GM23338 (cell line): ENCODE measurements at regions not wholly inside any gene's neighbourhood (a gene's known extent, or its start where the extent isn't known, plus 50 kb on each side); places are given as distances from the start of the nearest gene placed in this dataset.

Experiments used
- ATAC-seq: fragments of 200-7000 bp; cut with Tn5 transposase; 3 replicates; pipeline ENCODE4 v1.9.1; 2020
- DNase-seq: peaks from one replicate; pipeline ENCODE4 v3.0.0-alpha.2; 2015; ENCODE audit warnings: low spot score
- H2AFZ ChIP-seq: fragments of 200-600 bp; sonication (generic); 2 replicates; pipeline ENCODE4 v1.8.0; 2016; ENCODE audit warnings: antibody characterized with exemption, mild to moderate bottlenecking, moderate library complexity
- H3F3A ChIP-seq: fragments of 200-600 bp; sonication (generic); replicated peaks from 2 replicates; pipeline ENCODE4 v1.8.0; 2017; ENCODE audit warnings: antibody characterized with exemption, mixed run types, low read depth
- H3K27ac ChIP-seq: fragments of 200-600 bp; sonication (generic); 2 replicates; pipeline ENCODE4 v1.6.1; 2016; ENCODE audit warnings: low read depth
- H3K27me3 ChIP-seq: fragments of 200-600 bp; sonication (generic); 2 replicates; pipeline ENCODE4 v1.8.0; 2016; ENCODE audit warnings: mild to moderate bottlenecking, mixed run types, moderate library complexity; ENCODE audit not compliant: insufficient read depth
- H3K36me3 ChIP-seq: fragments of 200-600 bp; sonication (generic); 2 replicates; pipeline ENCODE4 v1.8.0; 2016; ENCODE audit warnings: mild to moderate bottlenecking; ENCODE audit not compliant: insufficient read depth
- H3K4me1 ChIP-seq: fragments of 200-600 bp; sonication (generic); 2 replicates; pipeline ENCODE4 v1.8.0; 2016; ENCODE audit warnings: mild to moderate bottlenecking, moderate library complexity; ENCODE audit not compliant: insufficient read depth
- H3K4me2 ChIP-seq: fragments of 200-600 bp; sonication (generic); 2 replicates; pipeline ENCODE4 v1.7.1; 2017; ENCODE audit warnings: mixed run types
- H3K4me3 ChIP-seq: fragments of 200-600 bp; sonication (generic); 2 replicates; pipeline ENCODE4 v1.6.1; 2016; ENCODE audit warnings: mixed run types
- H3K79me2 ChIP-seq: fragments of 200-600 bp; sonication (generic); replicated peaks from 2 replicates; pipeline ENCODE4 v1.8.0; 2017; ENCODE audit warnings: mild to moderate bottlenecking; ENCODE audit not compliant: insufficient read depth
- H3K9me2 ChIP-seq: fragments of 200-600 bp; sonication (generic); 2 replicates; pipeline ENCODE4 v1.8.0; 2017; ENCODE audit not compliant: insufficient read depth
- H4K20me1 ChIP-seq: fragments of 200-600 bp; sonication (generic); replicated peaks from 2 replicates; pipeline ENCODE4 v1.8.0; 2017; ENCODE audit warnings: mild to moderate bottlenecking; ENCODE audit not compliant: insufficient read depth
- H3K27ac Mint-ChIP-seq: 2 replicates; pipeline ENCODE4 v1.8.0; 2020; ENCODE audit warnings: inconsistent platforms, mild to moderate bottlenecking, moderate library complexity, mixed read lengths
- H3K27me3 Mint-ChIP-seq: 3 replicates; pipeline ENCODE4 v1.8.0; 2022; ENCODE audit warnings: low read depth, mild to moderate bottlenecking, moderate library complexity, mixed read lengths, inconsistent platforms; ENCODE audit not compliant: insufficient read depth, poor library complexity
- H3K36me3 Mint-ChIP-seq: 3 replicates; pipeline ENCODE4 v1.8.0; 2021; ENCODE audit warnings: low read depth, mild to moderate bottlenecking, inconsistent platforms, moderate library complexity, mixed read lengths
- H3K4me1 Mint-ChIP-seq: 3 replicates; pipeline ENCODE4 v1.8.0; 2020; ENCODE audit warnings: mild to moderate bottlenecking, inconsistent platforms, mixed read lengths
- H3K4me3 Mint-ChIP-seq: 3 replicates; pipeline ENCODE4 v1.8.0; 2021; ENCODE audit warnings: moderate library complexity, mild to moderate bottlenecking, inconsistent platforms, mixed read lengths
- H3K9me3 Mint-ChIP-seq: 3 replicates; pipeline ENCODE4 v1.8.0; 2020; ENCODE audit warnings: moderate library complexity, mild to moderate bottlenecking, inconsistent platforms, mixed read lengths
- CREB1 ChIP-seq: fragments of 250-450 bp; sonication (Bioruptor Pico); IDR thresholded peaks from 2 replicates; pipeline ENCODE4 v1.5.0; 2020; ENCODE audit warnings: low read depth, mild to moderate bottlenecking, moderate library complexity
- EZH2 ChIP-seq: fragments of 200-600 bp; sonication (generic); IDR thresholded peaks from one replicate; pipeline ENCODE4 v1.8.0; 2017; ENCODE audit warnings: antibody characterized with exemption, mild to moderate bottlenecking, low read depth; ENCODE audit not compliant: unreplicated experiment
- JUNB ChIP-seq: IDR thresholded peaks from one replicate; pipeline ENCODE4 v1.6.1; 2016; ENCODE audit warnings: antibody characterized with exemption; ENCODE audit not compliant: unreplicated experiment
- POLR2AphosphoS5 ChIP-seq: IDR thresholded peaks from 2 replicates; pipeline ENCODE4 v1.6.1; 2016; ENCODE audit warnings: antibody characterized with exemption, low read depth
- STAT1 ChIP-seq: IDR thresholded peaks from one replicate; pipeline ENCODE4 v1.6.1; 2016; ENCODE audit warnings: antibody characterized with exemption; ENCODE audit not compliant: unreplicated experiment
- TF ChIP-seq, protein P1 (sequence below): IDR thresholded peaks from one replicate; pipeline ENCODE4 v1.6.1; 2018; ENCODE audit warnings: antibody characterized with exemption; ENCODE audit not compliant: unreplicated experiment
- TF ChIP-seq, protein P2 (sequence below): fragments of 250-450 bp; sonication (Bioruptor Pico); IDR thresholded peaks from 2 replicates; pipeline ENCODE4 v1.5.0; 2020; ENCODE audit warnings: mild to moderate bottlenecking, moderate library complexity

DNA sequence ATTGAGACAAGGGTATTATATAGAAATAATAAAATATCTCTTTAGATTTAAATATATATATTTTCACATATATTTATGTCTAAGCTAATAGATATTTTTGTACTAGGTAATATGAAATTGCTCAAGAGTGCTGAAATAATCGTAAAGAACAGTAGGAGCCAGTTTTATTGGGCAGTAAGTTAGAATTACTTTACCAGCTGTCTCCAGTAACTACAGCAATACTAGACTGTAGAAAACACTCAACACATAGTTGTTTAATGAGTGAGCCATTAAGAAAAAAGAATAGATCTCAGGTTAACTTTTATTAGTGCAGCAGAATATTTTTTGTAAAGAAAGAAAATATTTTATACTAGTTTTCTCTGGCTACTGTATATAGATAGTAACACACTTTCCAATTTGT, 715.2 kb downstream of the TRIML1 start:
- peaks cover 33% of the 10 kb centered on the region for H3K9me3 Mint-ChIP-seq
- Histone ChIP-seq H3K79me2 (no peaks in the 10 kb centered on the region), H3F3A (no peaks in the 10 kb centered on the region), H3K4me1 (no peaks in the 10 kb centered on the region), H3K27me3 (no peaks in the 10 kb centered on the region), H3K27ac (no peak overlapping the region), H3K9me2 (no peaks in the 10 kb centered on the region), H3K4me3 (no peak overlapping the region), H3K4me2 (no peak overlapping the region), H2AFZ (no peak overlapping the region), H3K36me3 (peaks cover 6% of the 10 kb centered on the region), H4K20me1 (no peaks in the 10 kb centered on the region)
- H3K27me3 Mint-ChIP-seq = peaks cover 3% of the 10 kb centered on the region
- H3K27ac Mint-ChIP-seq = no peak overlapping the region
- no peaks in the 10 kb centered on the region for H3K4me1 Mint-ChIP-seq
- TF ChIP-seq, protein P1, sequence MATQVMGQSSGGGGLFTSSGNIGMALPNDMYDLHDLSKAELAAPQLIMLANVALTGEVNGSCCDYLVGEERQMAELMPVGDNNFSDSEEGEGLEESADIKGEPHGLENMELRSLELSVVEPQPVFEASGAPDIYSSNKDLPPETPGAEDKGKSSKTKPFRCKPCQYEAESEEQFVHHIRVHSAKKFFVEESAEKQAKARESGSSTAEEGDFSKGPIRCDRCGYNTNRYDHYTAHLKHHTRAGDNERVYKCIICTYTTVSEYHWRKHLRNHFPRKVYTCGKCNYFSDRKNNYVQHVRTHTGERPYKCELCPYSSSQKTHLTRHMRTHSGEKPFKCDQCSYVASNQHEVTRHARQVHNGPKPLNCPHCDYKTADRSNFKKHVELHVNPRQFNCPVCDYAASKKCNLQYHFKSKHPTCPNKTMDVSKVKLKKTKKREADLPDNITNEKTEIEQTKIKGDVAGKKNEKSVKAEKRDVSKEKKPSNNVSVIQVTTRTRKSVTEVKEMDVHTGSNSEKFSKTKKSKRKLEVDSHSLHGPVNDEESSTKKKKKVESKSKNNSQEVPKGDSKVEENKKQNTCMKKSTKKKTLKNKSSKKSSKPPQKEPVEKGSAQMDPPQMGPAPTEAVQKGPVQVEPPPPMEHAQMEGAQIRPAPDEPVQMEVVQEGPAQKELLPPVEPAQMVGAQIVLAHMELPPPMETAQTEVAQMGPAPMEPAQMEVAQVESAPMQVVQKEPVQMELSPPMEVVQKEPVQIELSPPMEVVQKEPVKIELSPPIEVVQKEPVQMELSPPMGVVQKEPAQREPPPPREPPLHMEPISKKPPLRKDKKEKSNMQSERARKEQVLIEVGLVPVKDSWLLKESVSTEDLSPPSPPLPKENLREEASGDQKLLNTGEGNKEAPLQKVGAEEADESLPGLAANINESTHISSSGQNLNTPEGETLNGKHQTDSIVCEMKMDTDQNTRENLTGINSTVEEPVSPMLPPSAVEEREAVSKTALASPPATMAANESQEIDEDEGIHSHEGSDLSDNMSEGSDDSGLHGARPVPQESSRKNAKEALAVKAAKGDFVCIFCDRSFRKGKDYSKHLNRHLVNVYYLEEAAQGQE = no peak
- no peak for TF ChIP-seq STAT1
- TF ChIP-seq CREB1 (CRISPR knock-in tag) = no peak
- DNase-seq (no peak), ATAC-seq (no peak)
- peaks cover 33% of the 10 kb centered on the region for H3K36me3 Mint-ChIP-seq
- no peak overlapping the region for H3K4me3 Mint-ChIP-seq

DNA sequence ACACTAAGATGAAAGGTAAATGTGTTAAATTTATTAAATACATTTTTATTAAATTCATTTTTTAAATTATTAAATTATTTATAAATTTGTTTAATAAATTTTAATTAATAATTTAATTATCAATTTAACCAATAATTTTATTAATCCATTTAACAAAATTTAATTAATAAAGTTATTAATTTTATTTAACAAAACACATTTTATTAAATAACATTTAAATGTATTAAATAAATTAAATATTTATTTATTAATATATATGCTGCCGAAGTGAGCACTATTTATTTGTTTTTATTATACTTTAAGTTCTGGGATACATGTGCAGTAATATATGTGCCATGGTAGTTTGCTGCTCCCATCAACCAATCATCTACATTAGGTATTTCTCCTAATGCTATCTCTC, 719.5 kb downstream of the TRIML1 start:
- H3K4me1 Mint-ChIP-seq = no peaks in the 10 kb centered on the region
- TF ChIP-seq JUNB = no peak
- TF ChIP-seq EZH2 = no peak
- TF ChIP-seq, protein P1 = no peak
- no peak for TF ChIP-seq POLR2AphosphoS5
- TF ChIP-seq STAT1 = no peak
- TF ChIP-seq, protein P2, sequence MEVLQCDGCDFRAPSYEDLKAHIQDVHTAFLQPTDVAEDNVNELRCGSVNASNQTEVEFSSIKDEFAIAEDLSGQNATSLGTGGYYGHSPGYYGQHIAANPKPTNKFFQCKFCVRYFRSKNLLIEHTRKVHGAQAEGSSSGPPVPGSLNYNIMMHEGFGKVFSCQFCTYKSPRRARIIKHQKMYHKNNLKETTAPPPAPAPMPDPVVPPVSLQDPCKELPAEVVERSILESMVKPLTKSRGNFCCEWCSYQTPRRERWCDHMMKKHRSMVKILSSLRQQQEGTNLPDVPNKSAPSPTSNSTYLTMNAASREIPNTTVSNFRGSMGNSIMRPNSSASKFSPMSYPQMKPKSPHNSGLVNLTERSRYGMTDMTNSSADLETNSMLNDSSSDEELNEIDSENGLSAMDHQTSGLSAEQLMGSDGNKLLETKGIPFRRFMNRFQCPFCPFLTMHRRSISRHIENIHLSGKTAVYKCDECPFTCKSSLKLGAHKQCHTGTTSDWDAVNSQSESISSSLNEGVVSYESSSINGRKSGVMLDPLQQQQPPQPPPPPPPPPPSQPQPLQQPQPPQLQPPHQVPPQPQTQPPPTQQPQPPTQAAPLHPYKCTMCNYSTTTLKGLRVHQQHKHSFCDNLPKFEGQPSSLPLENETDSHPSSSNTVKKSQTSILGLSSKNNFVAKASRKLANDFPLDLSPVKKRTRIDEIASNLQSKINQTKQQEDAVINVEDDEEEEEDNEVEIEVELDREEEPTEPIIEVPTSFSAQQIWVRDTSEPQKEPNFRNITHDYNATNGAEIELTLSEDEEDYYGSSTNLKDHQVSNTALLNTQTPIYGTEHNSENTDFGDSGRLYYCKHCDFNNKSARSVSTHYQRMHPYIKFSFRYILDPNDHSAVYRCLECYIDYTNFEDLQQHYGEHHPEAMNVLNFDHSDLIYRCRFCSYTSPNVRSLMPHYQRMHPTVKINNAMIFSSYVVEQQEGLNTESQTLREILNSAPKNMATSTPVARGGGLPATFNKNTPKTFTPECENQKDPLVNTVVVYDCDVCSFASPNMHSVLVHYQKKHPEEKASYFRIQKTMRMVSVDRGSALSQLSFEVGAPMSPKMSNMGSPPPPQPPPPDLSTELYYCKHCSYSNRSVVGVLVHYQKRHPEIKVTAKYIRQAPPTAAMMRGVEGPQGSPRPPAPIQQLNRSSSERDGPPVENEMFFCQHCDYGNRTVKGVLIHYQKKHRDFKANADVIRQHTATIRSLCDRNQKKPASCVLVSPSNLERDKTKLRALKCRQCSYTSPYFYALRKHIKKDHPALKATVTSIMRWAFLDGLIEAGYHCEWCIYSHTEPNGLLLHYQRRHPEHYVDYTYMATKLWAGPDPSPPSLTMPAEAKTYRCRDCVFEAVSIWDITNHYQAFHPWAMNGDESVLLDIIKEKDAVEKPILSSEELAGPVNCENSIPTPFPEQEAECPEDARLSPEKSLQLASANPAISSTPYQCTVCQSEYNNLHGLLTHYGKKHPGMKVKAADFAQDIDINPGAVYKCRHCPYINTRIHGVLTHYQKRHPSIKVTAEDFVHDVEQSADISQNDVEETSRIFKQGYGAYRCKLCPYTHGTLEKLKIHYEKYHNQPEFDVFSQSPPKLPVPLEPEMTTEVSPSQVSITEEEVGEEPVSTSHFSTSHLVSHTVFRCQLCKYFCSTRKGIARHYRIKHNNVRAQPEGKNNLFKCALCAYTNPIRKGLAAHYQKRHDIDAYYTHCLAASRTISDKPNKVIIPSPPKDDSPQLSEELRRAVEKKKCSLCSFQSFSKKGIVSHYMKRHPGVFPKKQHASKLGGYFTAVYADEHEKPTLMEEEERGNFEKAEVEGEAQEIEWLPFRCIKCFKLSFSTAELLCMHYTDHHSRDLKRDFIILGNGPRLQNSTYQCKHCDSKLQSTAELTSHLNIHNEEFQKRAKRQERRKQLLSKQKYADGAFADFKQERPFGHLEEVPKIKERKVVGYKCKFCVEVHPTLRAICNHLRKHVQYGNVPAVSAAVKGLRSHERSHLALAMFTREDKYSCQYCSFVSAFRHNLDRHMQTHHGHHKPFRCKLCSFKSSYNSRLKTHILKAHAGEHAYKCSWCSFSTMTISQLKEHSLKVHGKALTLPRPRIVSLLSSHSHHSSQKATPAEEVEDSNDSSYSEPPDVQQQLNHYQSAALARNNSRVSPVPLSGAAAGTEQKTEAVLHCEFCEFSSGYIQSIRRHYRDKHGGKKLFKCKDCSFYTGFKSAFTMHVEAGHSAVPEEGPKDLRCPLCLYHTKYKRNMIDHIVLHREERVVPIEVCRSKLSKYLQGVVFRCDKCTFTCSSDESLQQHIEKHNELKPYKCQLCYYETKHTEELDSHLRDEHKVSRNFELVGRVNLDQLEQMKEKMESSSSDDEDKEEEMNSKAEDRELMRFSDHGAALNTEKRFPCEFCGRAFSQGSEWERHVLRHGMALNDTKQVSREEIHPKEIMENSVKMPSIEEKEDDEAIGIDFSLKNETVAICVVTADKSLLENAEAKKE (CRISPR knock-in tag) = no peak

More for the DNA sequence above, 719.5 kb downstream of the TRIML1 start:
- H3K4me1 ChIP-seq = no peaks in the 10 kb centered on the region
- no peaks in the 10 kb centered on the region for H3K36me3 ChIP-seq
- Mint-ChIP-seq H3K27me3 (no peaks in the 10 kb centered on the region), H3K4me3 (no peak overlapping the region), H3K36me3 (peaks cover 12% of the 10 kb centered on the region; the same call in 2 of the 3 replicates), H3K9me3 (peaks cover 20% of the 10 kb centered on the region; the same call in 2 of the 3 replicates), H3K27ac (no peak overlapping the region)
- no peak overlapping the region for H3K4me3 ChIP-seq
- H3F3A ChIP-seq = no peaks in the 10 kb centered on the region
- no peaks in the 10 kb centered on the region for H4K20me1 ChIP-seq
- H3K27me3 ChIP-seq = no peaks in the 10 kb centered on the region
- no peak for ATAC-seq
- no peaks in the 10 kb centered on the region for H3K9me2 ChIP-seq
- no peak overlapping the region for H2AFZ ChIP-seq
- no peak overlapping the region for H3K4me2 ChIP-seq
- no peaks in the 10 kb centered on the region for H3K79me2 ChIP-seq
- H3K27ac ChIP-seq = no peak overlapping the region
- no peak for DNase-seq
